HEK293T (cell line): ENCODE measurements at regions not wholly inside any gene's neighbourhood (a gene's known extent, or its start where the extent isn't known, plus 50 kb on each side); places are given as distances from the start of the nearest gene placed in this dataset.
"Not testable (repeated sequence)": the region's sequence is repeated elsewhere in the genome, so short reads cannot be mapped to it uniquely, and the experiment has no call there.

Source experiments
- CTCF ChIA-PET: fragments of 350-600 bp; formaldehyde crosslinking; extraction: SDS; loops from one replicate; lab custom pipeline; 2021; ENCODE audit warnings: antibody characterized with exemption, inconsistent platforms; lab: Yijun Ruan, JAX
- POLR2A ChIA-PET: fragments of 350-600 bp; formaldehyde crosslinking; extraction: SDS; loops from one replicate; lab custom pipeline; 2020; ENCODE audit warnings: antibody characterized with exemption, inconsistent platforms; lab: Yijun Ruan, JAX
- DNase-seq: peaks from one replicate; pipeline ENCODE4 v3.0.0; 2012; ENCODE audit warnings: mixed read lengths; ENCODE audit errors: extremely low spot score
- ARNT ChIP-seq: fragments of 450-650 bp; IDR thresholded peaks from 2 replicates; pipeline ENCODE4 v1.6.1; 2017; ENCODE audit warnings: mild to moderate bottlenecking
- BHLHE40 ChIP-seq: fragments of 450-650 bp; IDR thresholded peaks from 2 replicates; pipeline ENCODE4 v1.6.1; 2016; ENCODE audit warnings: mild to moderate bottlenecking, moderate library complexity, borderline replicate concordance
- CTBP1 ChIP-seq: fragments of 450-650 bp; IDR thresholded peaks from 2 replicates; pipeline ENCODE4 v1.6.1; 2016; ENCODE audit warnings: borderline replicate concordance
- ELF4 ChIP-seq: fragments of 450-650 bp; IDR thresholded peaks from 2 replicates; pipeline ENCODE4 v1.6.1; 2017; ENCODE audit warnings: antibody characterized with exemption
- FOXA1 ChIP-seq: fragments of 450-650 bp; IDR thresholded peaks from 2 replicates; pipeline ENCODE4 v1.6.1; 2016; ENCODE audit warnings: mild to moderate bottlenecking
- FOXK2 ChIP-seq: fragments of 450-650 bp; IDR thresholded peaks from 2 replicates; pipeline ENCODE4 v1.6.1; 2016; ENCODE audit warnings: mild to moderate bottlenecking
- FOXM1 ChIP-seq: fragments of 450-650 bp; IDR thresholded peaks from 2 replicates; pipeline ENCODE4 v1.6.1; 2017; ENCODE audit warnings: mild to moderate bottlenecking, borderline replicate concordance
- HDGF ChIP-seq: fragments of 450-650 bp; IDR thresholded peaks from 2 replicates; pipeline ENCODE4 v1.6.1; 2017; ENCODE audit warnings: antibody characterized with exemption, borderline replicate concordance
- L3MBTL2 ChIP-seq: fragments of 450-650 bp; conservative IDR thresholded peaks from 2 replicates; pipeline ENCODE4 v1.6.1; 2016; ENCODE audit warnings: mild to moderate bottlenecking
- LEF1 ChIP-seq: fragments of 450-650 bp; IDR thresholded peaks from 2 replicates; pipeline ENCODE4 v1.6.1; 2017; ENCODE audit warnings: mild to moderate bottlenecking, borderline replicate concordance
- NFRKB ChIP-seq: fragments of 450-650 bp; IDR thresholded peaks from 2 replicates; pipeline ENCODE4 v1.6.1; 2016; ENCODE audit warnings: mild to moderate bottlenecking, moderate library complexity
- PKNOX1 ChIP-seq: fragments of 450-650 bp; IDR thresholded peaks from 2 replicates; pipeline ENCODE4 v1.6.1; 2016
- SP1 ChIP-seq: fragments of 450-650 bp; IDR thresholded peaks from 2 replicates; pipeline ENCODE4 v1.6.1; 2017
- SUZ12 ChIP-seq: fragments of 450-650 bp; IDR thresholded peaks from 2 replicates; pipeline ENCODE4 v1.6.1; 2016; ENCODE audit warnings: mild to moderate bottlenecking
- TARDBP ChIP-seq: fragments of 450-650 bp; IDR thresholded peaks from 2 replicates; pipeline ENCODE4 v1.6.1; 2016
- ZNF384 ChIP-seq: fragments of 450-650 bp; IDR thresholded peaks from 2 replicates; pipeline ENCODE4 v1.6.1; 2016

DNA sequence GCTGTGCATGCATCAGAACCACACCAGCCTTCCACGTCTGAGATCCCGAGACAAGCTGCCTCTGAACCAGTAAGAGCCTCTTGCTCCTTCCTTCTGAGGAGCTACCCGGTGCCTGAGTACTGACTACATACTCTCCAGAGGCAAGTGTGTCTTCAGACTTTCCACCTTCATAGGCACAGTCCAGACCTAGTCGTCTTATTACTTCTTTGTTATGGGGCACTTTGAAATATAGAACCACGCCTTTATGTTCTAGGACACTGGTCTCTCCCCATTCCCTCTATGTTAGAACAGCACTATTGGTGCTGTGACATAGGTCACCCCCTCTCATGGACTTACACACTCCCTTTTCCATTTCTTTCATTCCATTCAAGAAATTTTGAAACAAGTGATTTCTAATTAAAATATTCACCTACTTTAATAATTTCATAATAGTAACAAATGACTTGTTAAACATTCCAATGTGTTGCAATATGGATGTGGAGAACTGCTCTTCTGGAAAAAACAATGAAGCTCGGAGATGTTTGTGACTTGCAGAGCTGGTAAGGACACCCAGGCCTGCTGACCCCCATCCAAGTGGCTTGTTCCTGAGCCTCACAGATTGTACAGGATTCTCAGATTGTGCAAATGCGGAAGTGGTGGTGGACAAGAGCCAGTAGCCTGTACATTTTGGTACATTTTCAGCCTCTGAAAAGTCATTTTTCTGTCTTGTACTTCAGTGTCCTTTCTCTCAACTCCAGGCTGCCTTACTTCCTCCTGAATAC lies 76.1 kb upstream of the SIPA1L2 start:
- no peak for TF ChIP-seq L3MBTL2
- TF ChIP-seq FOXM1 = no peak
- TF ChIP-seq LEF1 = no peak
- TF ChIP-seq ZNF384 = no peak
- TF ChIP-seq HDGF = no peak
- TF ChIP-seq ARNT = no peak
- no peak for TF ChIP-seq ELF4
- no peak for TF ChIP-seq CTBP1
- POLR2A ChIA-PET = no interaction called here
- CTCF ChIA-PET = interaction anchor here (0.5 kb wide), 1 partner anchor 9 kb away, joined by 3 read pairs; no protein-coding TSS in a partner anchor
- no peak for DNase-seq

- no peak for DNase-seq
- ChIA-PET POLR2A (no interaction called here), CTCF (no interaction called here)
- no peak for TF ChIP-seq FOXA1
- no peak for TF ChIP-seq CTBP1
- TF ChIP-seq BHLHE40 = no peak
- no peak for TF ChIP-seq FOXK2
- TF ChIP-seq LEF1 = no peak
- no peak for TF ChIP-seq SP1
- TF ChIP-seq ZNF384 = no peak
- no peak for TF ChIP-seq L3MBTL2
- no peak for TF ChIP-seq TARDBP
- TF ChIP-seq PKNOX1 = no peak
- no peak for TF ChIP-seq NFRKB
- TF ChIP-seq HDGF = no peak
- TF ChIP-seq FOXM1 = no peak
- no peak for TF ChIP-seq ELF4
- TF ChIP-seq SUZ12 = no peak
- no peak for TF ChIP-seq ARNT
These were observed 77.2 kb upstream of the SIPA1L2 start for GRCh38 chr1:232707142-232707541.

- CTCF ChIA-PET = no interaction called here
- POLR2A ChIA-PET = no interaction called here
- TF ChIP-seq ARNT (no peak), SP1 (no peak), LEF1 (no peak), TARDBP (no peak), ZNF384 (no peak), NFRKB (no peak), BHLHE40 (no peak), PKNOX1 (no peak), FOXA1 (no peak), FOXK2 (no peak), HDGF (no peak), ELF4 (no peak), FOXM1 (no peak), L3MBTL2 (no peak), CTBP1 (no peak)
- DNase-seq = no peak
These were observed 79.5 kb upstream of the SIPA1L2 start for GRCh38 chr1:232709386-232709785.

- ChIA-PET CTCF (interaction anchor here (0.5 kb wide), 1 partner anchor 11 kb away, joined by 3 read pairs; no protein-coding TSS in a partner anchor), POLR2A (no interaction called here)
- DNase-seq = no peak
- TF ChIP-seq FOXM1 = no peak
- no peak for TF ChIP-seq CTBP1
- TF ChIP-seq PKNOX1 = no peak
- TF ChIP-seq BHLHE40 = no peak
- no peak for TF ChIP-seq TARDBP
- no peak for TF ChIP-seq FOXA1
- no peak for TF ChIP-seq ELF4
- TF ChIP-seq SUZ12 = no peak
- TF ChIP-seq HDGF = no peak
- TF ChIP-seq SP1 = no peak
- TF ChIP-seq NFRKB = no peak
- TF ChIP-seq ZNF384 = no peak
- no peak for TF ChIP-seq FOXK2
- no peak for TF ChIP-seq ARNT
These were observed 82.1 kb upstream of the SIPA1L2 start for GRCh38 chr1:232711996-232712395.

DNA sequence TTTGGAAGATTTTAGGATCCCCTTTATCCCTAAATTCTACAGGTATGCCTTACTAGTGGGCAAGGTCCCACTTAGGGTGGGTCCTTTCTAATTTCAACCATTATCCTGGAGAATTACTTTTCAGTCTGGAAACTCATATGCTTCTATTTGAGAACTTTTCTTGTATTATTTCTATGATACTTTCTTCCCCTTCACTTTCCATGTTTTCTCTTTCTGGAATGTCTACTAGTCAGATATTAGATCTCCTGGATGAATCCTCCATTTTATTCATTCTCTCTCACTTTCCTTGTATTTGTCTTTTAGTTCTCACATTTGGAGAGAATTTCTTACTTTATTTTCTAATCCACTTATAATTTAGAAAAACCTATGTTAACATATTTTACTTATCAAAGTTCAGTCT lies 83.9 kb upstream of the SIPA1L2 start:
- DNase-seq = no peak
- ChIA-PET CTCF (no interaction called here), POLR2A (no interaction called here)
- no peak for TF ChIP-seq LEF1
- no peak for TF ChIP-seq SP1

- no peak for DNase-seq
- TF ChIP-seq SUZ12 = no peak
- no peak for TF ChIP-seq ARNT
- TF ChIP-seq LEF1 = no peak
- TF ChIP-seq HDGF = no peak
- no peak for TF ChIP-seq ZNF384
- no peak for TF ChIP-seq CTBP1
- ChIA-PET POLR2A (no interaction called here), CTCF (no interaction called here)
These were observed 85.2 kb upstream of the SIPA1L2 start for GRCh38 chr1:232715154-232715553.

- CTCF ChIA-PET, POLR2A ChIA-PET: not testable (repeated sequence)
These were observed 87.3 kb upstream of the MAP10 start for GRCh38 chr1:232717911-232718310.

More at GRCh38 chr1:232717911-232718310, 87.3 kb upstream of the MAP10 start:
- not testable (repeated sequence) for DNase-seq
